Pancreas (tissue), 10 donors: ENCODE measurements at regions not wholly inside any gene's neighbourhood (a gene's known extent, or its start where the extent isn't known, plus 50 kb on each side); places are given as distances from the start of the nearest gene placed in this dataset.

Experiments
- ATAC-seq, 4 donors: fragments of 200-7000 bp; cut with Tn5 transposase; one replicate each; pipeline versions ENCODE4 v1.8.0 to v1.9.1; 2020; ENCODE audit warnings: mild to moderate bottlenecking in 4 of 4, moderate library complexity in 4 of 4
- DNase-seq, 6 donors: peaks; one replicate each; pipeline ENCODE4 v3.0.0-alpha.2; 2020
- FAIRE-seq: peaks from 2 replicates; lab custom pipeline; 2012; peaks lifted over from hg19 to GRCh38; lab: Jason Lieb, UNC
- H3K27ac ChIP-seq, 4 donors: fragments of 200-600 bp; sonication (generic); 1 replicate in 3 of 4; 2 replicates in 1 of 4; pipeline versions ENCODE4 v1.5.0 to v1.8.0; 2020
- H3K27me3 ChIP-seq, 4 donors: fragments of 200-600 bp; one replicate each; pipeline ENCODE4 v1.8.0; 2021
- H3K36me3 ChIP-seq, 3 donors: fragments of 200-600 bp; sonication (generic) in 1 of 3; one replicate each; pipeline versions ENCODE4 v1.5.0 to v1.8.0; 2020 to 2021
- H3K4me1 ChIP-seq, 3 donors: fragments of 200-600 bp; one replicate each; pipeline ENCODE4 v1.8.0; 2021
- H3K4me3 ChIP-seq, 4 donors: fragments of 200-600 bp; sonication (generic) in 2 of 4; one replicate each; pipeline versions ENCODE4 v1.5.0 to v1.8.0; 2020 to 2021
- H3K9me3 ChIP-seq, 4 donors: fragments of 200-600 bp; one replicate each; pipeline ENCODE4 v1.8.0; 2021
- WGBS, 2 donors: extraction: QIAGEN DNeasy Blood & Tissue Kit; methylation state at CpG; one replicate each; pipeline ENCODE4 v1.1.7; 2013; 5-methylcytosine and 5-hydroxymethylcytosine counted together
- intact Hi-C, 3 donors: fragments of 100-400 bp; cut with DNase I; formaldehyde crosslinking; loops; one replicate each; pipeline versions ENCODE4 v1.11.1 to v1.14.2; 2022
- TF ChIP-seq, protein P1 (sequence below), 4 donors: fragments of 200-600 bp; sonication (generic) in 3 of 4; IDR thresholded peaks; one replicate each; pipeline versions ENCODE4 v1.5.0 to v1.8.0; 2021; ENCODE audit warnings: antibody characterized with exemption in 4 of 4
- donor health status: healthy with polysubstance abuse.
- donor health status: DM: no; HTN: no; CAD: no; lungs with moderate emphysema.
- donor health status: DM: no; HTN: no; CAD: no.
- donor health status: control.
- donor health status: control.
- donor health status: Bipolar disorder and iron deficiency.
- donor health status: DM: yes; HTN: yes; CAD: no.
- donor health status: DM: no; HTN: no; CAD: no.
- donor health status: DM: no; HTN: no; CAD: no.
- donor health status: DM: yes; HTN: yes; CAD: no.

DNA sequence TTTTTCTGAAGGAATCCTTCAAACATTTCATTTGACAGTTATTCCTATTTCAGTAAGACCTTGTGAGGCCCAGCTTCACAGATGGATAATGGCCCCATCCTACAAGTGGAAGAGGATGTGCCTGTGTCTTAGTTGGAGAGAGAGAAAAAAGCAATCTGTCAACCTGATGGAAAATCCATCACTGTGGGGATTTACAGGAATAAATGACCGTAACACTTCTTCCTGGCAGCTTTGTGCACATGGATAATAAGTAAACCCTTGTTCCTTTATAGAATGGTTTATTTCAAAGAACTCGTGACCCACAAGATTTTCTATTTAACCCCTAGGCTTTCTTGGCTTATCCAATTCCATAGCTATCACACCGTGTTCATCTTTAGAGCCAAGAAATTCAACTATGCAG lies 121.4 kb upstream of the PCED1B start:
- Histone ChIP-seq H3K4me1 (no peaks in the 10 kb centered on the region), H3K9me3 (no peaks in the 10 kb centered on the region), H3K27ac (no peak overlapping the region), H3K27me3 (no peaks in the 10 kb centered on the region), H3K4me3 (no peak overlapping the region), H3K36me3 (no peaks in the 10 kb centered on the region)
- FAIRE-seq: no peak
- ATAC-seq: no peak
- WGBS, 2 donors: 71 to 74% methylated on average over 3 of the region's 3 CpGs
- DNase-seq: no peak
- intact Hi-C loops: no loop called here
- TF ChIP-seq, protein P1, sequence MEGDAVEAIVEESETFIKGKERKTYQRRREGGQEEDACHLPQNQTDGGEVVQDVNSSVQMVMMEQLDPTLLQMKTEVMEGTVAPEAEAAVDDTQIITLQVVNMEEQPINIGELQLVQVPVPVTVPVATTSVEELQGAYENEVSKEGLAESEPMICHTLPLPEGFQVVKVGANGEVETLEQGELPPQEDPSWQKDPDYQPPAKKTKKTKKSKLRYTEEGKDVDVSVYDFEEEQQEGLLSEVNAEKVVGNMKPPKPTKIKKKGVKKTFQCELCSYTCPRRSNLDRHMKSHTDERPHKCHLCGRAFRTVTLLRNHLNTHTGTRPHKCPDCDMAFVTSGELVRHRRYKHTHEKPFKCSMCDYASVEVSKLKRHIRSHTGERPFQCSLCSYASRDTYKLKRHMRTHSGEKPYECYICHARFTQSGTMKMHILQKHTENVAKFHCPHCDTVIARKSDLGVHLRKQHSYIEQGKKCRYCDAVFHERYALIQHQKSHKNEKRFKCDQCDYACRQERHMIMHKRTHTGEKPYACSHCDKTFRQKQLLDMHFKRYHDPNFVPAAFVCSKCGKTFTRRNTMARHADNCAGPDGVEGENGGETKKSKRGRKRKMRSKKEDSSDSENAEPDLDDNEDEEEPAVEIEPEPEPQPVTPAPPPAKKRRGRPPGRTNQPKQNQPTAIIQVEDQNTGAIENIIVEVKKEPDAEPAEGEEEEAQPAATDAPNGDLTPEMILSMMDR (IDR thresholded peaks at IDR 0.05): no peak

DNA sequence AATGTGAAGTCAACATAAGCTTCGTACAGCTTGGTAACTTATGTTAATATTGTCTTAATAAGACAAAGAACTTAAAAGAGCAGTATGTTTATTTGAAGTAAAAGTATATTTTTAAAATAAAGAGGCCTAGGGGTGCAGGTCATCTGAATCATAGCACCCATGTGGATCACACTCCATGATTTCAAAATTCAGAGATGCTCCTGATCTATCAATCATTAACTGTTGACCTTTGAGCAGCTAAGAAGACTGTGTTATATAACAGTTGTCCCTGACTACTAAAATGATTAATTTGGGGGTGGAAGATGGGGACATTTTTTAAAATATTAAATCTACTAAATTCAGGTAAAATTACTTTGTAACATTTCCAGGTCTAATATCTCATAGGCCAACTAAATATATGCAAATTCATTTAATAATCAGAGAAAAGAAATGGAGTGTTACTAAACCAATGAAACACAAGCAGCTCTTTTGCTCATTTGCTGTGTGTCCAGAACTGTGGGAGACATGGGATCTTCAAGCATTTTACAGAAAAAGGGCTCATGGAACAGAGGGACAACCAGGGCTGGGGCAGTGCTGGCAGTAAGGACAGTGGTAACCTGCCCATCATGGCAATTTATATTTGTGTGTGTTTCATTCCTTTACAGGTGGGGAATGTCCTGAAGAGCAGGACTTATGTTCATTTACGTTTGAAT lies 120.7 kb upstream of the PCED1B start:
- ATAC-seq (no peak), DNase-seq (no peak), FAIRE-seq (no peak)
- Histone ChIP-seq H3K36me3 (no peaks in the 10 kb centered on the region), H3K27ac (no peak overlapping the region), H3K9me3 (no peaks in the 10 kb centered on the region), H3K4me1 (no peaks in the 10 kb centered on the region), H3K4me3 (no peak overlapping the region), H3K27me3 (no peaks in the 10 kb centered on the region)
- intact Hi-C loops: no loop called here
- 66 to 69% methylated on average over 2 of the region's 2 CpGs for WGBS, 2 donors
- TF ChIP-seq, protein P1 (IDR thresholded peaks at IDR 0.05): no peak

- intact Hi-C loops: no loop called here
- FAIRE-seq: no peak
These were observed 119.9 kb upstream of the PCED1B start for GRCh38 chr12:46959502-46959901.

GRCh38 chr12:46960681-46961080 lies 118.7 kb upstream of the PCED1B start:
- 82 to 92% methylated on average over 4 of the region's 4 CpGs for WGBS, 2 donors
- no peaks in the 10 kb centered on the region for H3K27me3 ChIP-seq
- TF ChIP-seq, protein P1 (IDR thresholded peaks at IDR 0.05): no peak
- H3K4me3 ChIP-seq: no peak overlapping the region
- H3K27ac ChIP-seq: no peak overlapping the region
- DNase-seq: no peak
- no peaks in the 10 kb centered on the region for H3K36me3 ChIP-seq
- intact Hi-C loops: no loop called here
- no peaks in the 10 kb centered on the region for H3K9me3 ChIP-seq
- no peaks in the 10 kb centered on the region for H3K4me1 ChIP-seq
- no peak for ATAC-seq
- FAIRE-seq: no peak

More at GRCh38 chr12:46959502-46959901, 119.9 kb upstream of the PCED1B start:
- H3K9me3 ChIP-seq: no peaks in the 10 kb centered on the region
- ATAC-seq: no peak
- no peaks in the 10 kb centered on the region for H3K4me1 ChIP-seq
- TF ChIP-seq, protein P1 (IDR thresholded peaks at IDR 0.05): no peak
- no peak overlapping the region for H3K27ac ChIP-seq
- DNase-seq: no peak
- H3K4me3 ChIP-seq: no peak overlapping the region
- no peaks in the 10 kb centered on the region for H3K36me3 ChIP-seq
- H3K27me3 ChIP-seq: no peaks in the 10 kb centered on the region
- WGBS, 2 donors: 0 to 77% methylated on average over 1 of the region's 1 CpG

GRCh38 chr12:46963191-46963590 lies 116.2 kb upstream of the PCED1B start:
- TF ChIP-seq, protein P1 (IDR thresholded peaks at IDR 0.05): no peak
- Histone ChIP-seq H3K27me3 (no peaks in the 10 kb centered on the region), H3K4me1 (no peaks in the 10 kb centered on the region), H3K27ac (no peak overlapping the region), H3K4me3 (no peak overlapping the region), H3K9me3 (no peaks in the 10 kb centered on the region), H3K36me3 (no peaks in the 10 kb centered on the region)
- intact Hi-C loops: no loop called here
- 95% methylated on average over 1 of the region's 1 CpG for WGBS, 2 donors
- no peak for FAIRE-seq
- no peak for ATAC-seq
- DNase-seq: no peak
